GM12874 (cell line): ENCODE measurements at regions not wholly inside any gene's neighbourhood (a gene's known extent, or its start where the extent isn't known, plus 50 kb on each side); places are given as distances from the start of the nearest gene placed in this dataset.

Source experiments
- TF ChIP-seq, protein P1 (sequence below): IDR thresholded peaks from 2 replicates; pipeline ENCODE4 v1.5.1; 2011; ENCODE audit warnings: low read depth, mild to moderate bottlenecking, control low read depth, low read length, moderate library complexity; ENCODE audit not compliant: insufficient read depth

DNA sequence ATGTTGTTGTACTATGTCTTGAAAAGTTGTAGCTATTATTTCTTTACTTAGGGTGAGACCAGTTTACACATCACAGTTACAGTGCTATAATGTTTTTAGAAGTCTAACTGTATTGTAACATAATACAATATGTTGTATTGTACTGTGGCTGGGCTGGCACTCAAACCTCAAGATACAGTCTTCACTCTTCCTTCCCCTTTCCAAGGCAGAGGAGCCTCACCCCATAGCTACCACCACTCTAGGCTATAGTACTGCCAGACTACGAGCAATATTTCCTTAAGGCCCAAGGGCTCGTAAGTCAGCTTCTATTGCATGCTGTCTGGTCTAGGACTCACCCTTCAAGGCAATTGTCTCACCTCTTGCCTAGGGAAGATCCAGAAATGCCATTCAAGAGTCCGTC is 597.7 kb downstream of the OTOL1 start:
- TF ChIP-seq, protein P1, sequence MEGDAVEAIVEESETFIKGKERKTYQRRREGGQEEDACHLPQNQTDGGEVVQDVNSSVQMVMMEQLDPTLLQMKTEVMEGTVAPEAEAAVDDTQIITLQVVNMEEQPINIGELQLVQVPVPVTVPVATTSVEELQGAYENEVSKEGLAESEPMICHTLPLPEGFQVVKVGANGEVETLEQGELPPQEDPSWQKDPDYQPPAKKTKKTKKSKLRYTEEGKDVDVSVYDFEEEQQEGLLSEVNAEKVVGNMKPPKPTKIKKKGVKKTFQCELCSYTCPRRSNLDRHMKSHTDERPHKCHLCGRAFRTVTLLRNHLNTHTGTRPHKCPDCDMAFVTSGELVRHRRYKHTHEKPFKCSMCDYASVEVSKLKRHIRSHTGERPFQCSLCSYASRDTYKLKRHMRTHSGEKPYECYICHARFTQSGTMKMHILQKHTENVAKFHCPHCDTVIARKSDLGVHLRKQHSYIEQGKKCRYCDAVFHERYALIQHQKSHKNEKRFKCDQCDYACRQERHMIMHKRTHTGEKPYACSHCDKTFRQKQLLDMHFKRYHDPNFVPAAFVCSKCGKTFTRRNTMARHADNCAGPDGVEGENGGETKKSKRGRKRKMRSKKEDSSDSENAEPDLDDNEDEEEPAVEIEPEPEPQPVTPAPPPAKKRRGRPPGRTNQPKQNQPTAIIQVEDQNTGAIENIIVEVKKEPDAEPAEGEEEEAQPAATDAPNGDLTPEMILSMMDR: no peak

DNA sequence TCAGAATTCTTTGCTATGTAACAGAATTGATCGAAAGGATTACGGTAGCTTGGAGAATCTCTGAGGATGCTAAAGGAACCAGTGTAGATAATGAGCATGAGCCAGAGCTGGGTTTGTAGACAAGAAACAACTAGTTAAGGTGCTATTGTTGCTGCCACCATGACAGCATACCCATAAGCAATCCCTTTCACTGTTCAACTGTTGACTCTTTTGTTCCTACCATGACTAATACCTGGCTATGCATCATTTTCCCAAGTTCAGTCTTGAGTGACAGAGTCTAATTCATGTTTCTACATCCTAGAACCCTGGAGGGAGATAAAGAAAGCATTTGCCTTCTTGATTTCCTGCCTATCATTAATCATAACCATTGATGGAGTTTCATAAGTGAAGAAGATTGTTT is 600.3 kb downstream of the OTOL1 start:
- TF ChIP-seq, protein P1: no peak

DNA sequence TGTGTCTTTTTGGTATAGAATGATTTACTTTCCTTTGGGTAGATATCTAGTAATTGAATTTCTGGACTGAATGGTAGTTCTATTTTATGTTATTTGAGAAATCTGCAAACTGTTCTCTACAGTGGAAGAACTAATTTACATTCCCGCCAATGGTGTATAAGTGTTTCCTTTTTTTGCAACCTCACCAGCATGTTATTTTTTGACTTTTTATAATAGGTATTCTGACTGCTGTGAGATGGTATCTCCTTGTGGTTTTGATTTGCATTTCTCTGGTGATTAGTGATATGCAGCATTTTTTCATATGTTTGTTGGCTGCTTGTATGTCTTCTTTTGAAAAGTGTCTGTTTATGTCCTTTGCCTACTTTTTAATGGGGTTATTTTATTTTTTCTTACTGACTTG is 607.2 kb downstream of the OTOL1 start:
- TF ChIP-seq, protein P1: no peak

DNA sequence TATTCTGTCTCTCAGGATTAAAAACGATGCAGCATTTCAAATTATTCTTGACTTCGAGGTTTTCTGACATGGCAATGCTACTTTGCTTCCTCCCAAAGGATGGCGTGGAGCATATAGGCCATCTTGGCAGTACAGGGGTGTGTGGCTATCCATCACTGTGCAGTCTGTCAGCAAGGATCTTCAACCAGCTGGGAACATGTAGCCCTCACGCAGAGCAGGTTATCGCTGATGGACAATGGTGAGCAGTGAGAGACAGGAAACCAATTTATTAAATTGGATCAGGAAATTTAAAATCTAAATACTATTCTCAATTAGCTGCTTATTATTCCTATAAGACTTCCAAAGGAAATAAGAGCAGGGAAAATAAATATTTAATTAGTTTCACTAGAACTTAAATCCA is 615.3 kb downstream of the OTOL1 start:
- TF ChIP-seq, protein P1: no peak

DNA sequence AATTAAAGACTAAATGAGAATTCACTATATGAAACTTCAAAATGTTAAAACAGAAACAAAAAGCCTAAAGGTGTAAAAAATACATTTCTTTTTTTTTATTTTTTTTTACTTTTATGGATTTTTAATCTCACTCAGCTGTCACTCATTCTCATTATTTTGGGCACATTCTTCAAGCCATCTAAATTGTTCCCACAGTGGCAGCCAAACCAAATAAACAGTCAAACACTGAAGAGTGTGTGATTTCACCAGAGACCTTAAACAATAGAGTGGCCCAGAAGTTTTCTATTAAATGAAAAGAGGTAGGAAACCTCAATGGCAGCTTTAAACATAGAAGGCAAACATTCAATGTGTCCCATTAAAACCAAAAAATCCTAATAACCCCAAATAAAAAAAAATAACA is 616.1 kb downstream of the OTOL1 start:
- TF ChIP-seq, protein P1: no peak

DNA sequence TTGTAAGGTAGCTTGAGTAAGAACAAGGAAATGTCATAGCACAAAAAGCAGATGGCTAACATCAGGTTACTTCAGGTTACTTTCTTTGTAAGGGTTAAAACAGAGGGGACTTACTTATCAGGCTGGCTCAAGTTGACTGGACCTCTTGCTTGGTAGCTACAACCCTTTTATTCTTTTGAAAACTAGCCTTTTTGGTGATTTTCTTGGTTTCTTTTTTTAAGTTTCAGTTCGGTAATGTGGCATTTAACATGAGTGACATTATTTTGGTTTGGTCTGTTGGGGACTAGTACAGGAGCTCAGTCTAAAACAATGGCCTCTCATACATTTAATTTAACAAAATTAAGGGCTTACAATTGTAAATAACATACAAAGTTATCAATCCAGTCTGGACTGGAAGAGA is 621.4 kb downstream of the OTOL1 start:
- TF ChIP-seq, protein P1: no peak

DNA sequence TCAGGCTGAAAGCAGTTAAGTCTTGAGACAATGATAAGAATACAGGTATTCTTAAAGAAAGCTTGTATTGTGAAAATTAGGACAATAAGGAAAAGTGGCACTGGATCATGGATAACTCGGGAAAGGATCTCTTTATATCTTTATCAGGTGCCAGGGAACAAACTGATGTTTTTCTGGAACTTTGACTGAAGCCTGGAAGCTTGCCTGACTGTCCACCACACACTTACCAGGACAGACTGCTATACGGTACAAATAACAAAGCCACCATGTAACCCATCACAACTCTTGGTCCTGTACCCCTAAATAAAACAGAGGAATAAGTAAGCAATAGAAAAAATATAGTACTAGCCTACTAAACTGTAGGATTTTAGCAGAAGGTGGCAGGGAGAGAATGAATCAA is 623.0 kb downstream of the OTOL1 start:
- TF ChIP-seq, protein P1: no peak

DNA sequence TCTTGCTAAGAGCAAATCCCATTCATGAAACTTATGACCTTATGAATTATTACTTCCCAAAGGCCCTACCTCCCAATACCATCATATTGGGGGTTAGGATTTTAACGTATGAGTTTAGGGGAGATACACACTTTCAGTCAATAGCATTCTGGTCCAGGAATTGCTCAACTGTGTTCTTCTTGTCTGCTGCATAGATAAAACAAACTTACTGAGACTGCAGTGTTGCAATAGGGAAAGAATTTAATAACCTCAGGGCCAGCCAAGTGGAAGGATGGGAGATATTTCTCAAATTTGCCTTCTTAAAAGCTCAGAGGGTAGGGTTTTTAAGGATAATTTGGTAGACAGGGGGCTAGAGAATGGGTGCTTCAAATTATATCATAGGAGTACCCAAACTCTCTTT is 625.8 kb downstream of the OTOL1 start:
- TF ChIP-seq, protein P1: no peak
